Osteocyte (in vitro differentiated cells): ENCODE measurements at regions not wholly inside any gene's neighbourhood (a gene's known extent, or its start where the extent isn't known, plus 50 kb on each side); places are given as distances from the start of the nearest gene placed in this dataset.

Experiments used
- DNase-seq: peaks from one replicate; pipeline ENCODE4 v3.0.0; 2021; ENCODE audit warnings: mixed read lengths; ENCODE audit not compliant: unreplicated experiment; ENCODE audit errors: extremely low spot score
- H3K27ac Mint-ChIP-seq: one replicate; pipeline ENCODE4 v1.8.0; 2021; ENCODE audit warnings: mild to moderate bottlenecking, mixed read lengths; ENCODE audit not compliant: unreplicated experiment
- H3K27me3 Mint-ChIP-seq: one replicate; pipeline ENCODE4 v1.8.0; 2021; ENCODE audit warnings: mixed read lengths; ENCODE audit not compliant: unreplicated experiment
- H3K36me3 Mint-ChIP-seq: one replicate; pipeline ENCODE4 v1.8.0; 2021; ENCODE audit warnings: mixed read lengths; ENCODE audit not compliant: unreplicated experiment
- H3K4me1 Mint-ChIP-seq: one replicate; pipeline ENCODE4 v1.8.0; 2021; ENCODE audit warnings: mixed read lengths; ENCODE audit not compliant: unreplicated experiment
- H3K4me3 Mint-ChIP-seq: one replicate; pipeline ENCODE4 v1.8.0; 2021; ENCODE audit warnings: mild to moderate bottlenecking, moderate library complexity, mixed read lengths; ENCODE audit not compliant: unreplicated experiment
- H3K9me3 Mint-ChIP-seq: one replicate; pipeline ENCODE4 v1.8.0; 2021; ENCODE audit warnings: mixed read lengths; ENCODE audit not compliant: unreplicated experiment
- CTCF ChIP-seq: fragments of 200-600 bp; sonication (generic); IDR thresholded peaks from 2 replicates; pipeline ENCODE4 v1.5.0; 2021; ENCODE audit warnings: antibody characterized with exemption, mild to moderate bottlenecking, moderate library complexity

DNA sequence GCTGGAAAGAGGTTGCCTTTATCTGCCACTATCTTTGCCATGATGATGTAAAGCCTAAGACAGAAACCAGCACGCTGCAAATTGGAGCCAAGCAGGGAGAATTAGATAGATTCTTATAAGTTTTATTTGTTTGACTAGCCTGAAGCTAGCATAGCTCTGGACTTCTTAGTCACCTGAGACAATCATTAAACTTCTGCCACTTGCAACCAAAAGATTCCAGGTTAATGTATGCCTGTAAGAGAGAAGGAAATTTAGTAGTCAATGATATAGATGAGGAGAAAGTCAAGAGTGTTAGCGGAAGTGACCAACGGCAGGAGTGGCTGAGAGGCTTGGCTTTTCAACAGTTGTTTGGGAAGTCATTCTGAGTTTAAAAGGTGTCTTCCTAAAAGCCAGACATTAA, 1106.6 kb downstream of the VRK1 start:
- Mint-ChIP-seq H3K4me3 (no peak overlapping the region), H3K4me1 (no peaks in the 10 kb centered on the region), H3K27me3 (no peaks in the 10 kb centered on the region), H3K36me3 (no peaks in the 10 kb centered on the region), H3K9me3 (peaks cover 27% of the 10 kb centered on the region), H3K27ac (no peak overlapping the region)
- no peak for TF ChIP-seq CTCF
- no peak for DNase-seq

GRCh38 chr14:97912217-97912616, 1115.0 kb downstream of the VRK1 start:
- no peaks in the 10 kb centered on the region for H3K27me3 Mint-ChIP-seq
- H3K4me3 Mint-ChIP-seq: no peak overlapping the region
- H3K9me3 Mint-ChIP-seq: peaks cover 53% of the 10 kb centered on the region
- no peaks in the 10 kb centered on the region for H3K4me1 Mint-ChIP-seq
- DNase-seq: no peak
- H3K27ac Mint-ChIP-seq: no peak overlapping the region
- no peaks in the 10 kb centered on the region for H3K36me3 Mint-ChIP-seq
- TF ChIP-seq CTCF: no peak

- no peak for DNase-seq
- H3K9me3 Mint-ChIP-seq: peaks cover 34% of the 10 kb centered on the region
- H3K4me3 Mint-ChIP-seq: no peak overlapping the region
- no peaks in the 10 kb centered on the region for H3K27me3 Mint-ChIP-seq
- H3K4me1 Mint-ChIP-seq: no peaks in the 10 kb centered on the region
- no peaks in the 10 kb centered on the region for H3K36me3 Mint-ChIP-seq
- no peak for TF ChIP-seq CTCF
- H3K27ac Mint-ChIP-seq: no peak overlapping the region
Measured at GRCh38 chr14:97916100-97916499, 1118.9 kb downstream of the VRK1 start.

GRCh38 chr14:97916669-97917568, 1119.7 kb downstream of the VRK1 start:
- no peak overlapping the region for H3K27ac Mint-ChIP-seq
- peaks cover 33% of the 10 kb centered on the region for H3K9me3 Mint-ChIP-seq
- TF ChIP-seq CTCF: no peak
- no peaks in the 10 kb centered on the region for H3K4me1 Mint-ChIP-seq
- no peak overlapping the region for H3K4me3 Mint-ChIP-seq
- H3K36me3 Mint-ChIP-seq: no peaks in the 10 kb centered on the region
- no peak for DNase-seq
- H3K27me3 Mint-ChIP-seq: no peaks in the 10 kb centered on the region

DNA sequence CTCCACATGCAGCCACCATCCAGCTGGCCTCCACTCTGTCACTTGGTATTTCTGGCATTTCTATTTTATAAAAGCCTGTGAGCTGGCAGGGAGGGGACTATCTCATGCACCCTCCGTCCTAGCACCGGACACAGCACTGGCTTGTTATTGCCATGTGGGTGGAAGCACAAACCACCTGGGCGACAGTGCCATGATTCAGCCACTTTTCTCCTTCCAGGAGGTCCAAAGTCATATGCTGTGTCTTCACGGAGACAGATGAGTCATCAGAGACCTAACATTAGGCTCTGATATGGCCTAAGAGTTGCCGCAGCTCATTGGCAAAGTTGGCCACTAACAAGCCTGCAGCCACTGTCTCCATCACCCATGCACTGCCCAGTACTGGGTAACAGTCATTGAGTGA, 1123.0 kb downstream of the VRK1 start:
- no peaks in the 10 kb centered on the region for H3K4me1 Mint-ChIP-seq
- no peaks in the 10 kb centered on the region for H3K36me3 Mint-ChIP-seq
- peaks cover 50% of the 10 kb centered on the region for H3K9me3 Mint-ChIP-seq
- DNase-seq: no peak
- no peak overlapping the region for H3K27ac Mint-ChIP-seq
- no peaks in the 10 kb centered on the region for H3K27me3 Mint-ChIP-seq
- no peak for TF ChIP-seq CTCF
- H3K4me3 Mint-ChIP-seq: no peak overlapping the region
